CD4-positive, alpha-beta T cell treated with Interleukin-12 subunit alpha and Interleukin-12 subunit beta, for 1 hour (primary cell): ENCODE measurements at regions not wholly inside any gene's neighbourhood (a gene's known extent, or its start where the extent isn't known, plus 50 kb on each side); places are given as distances from the start of the nearest gene placed in this dataset.

Experiments used
- DNase-seq: peaks from one replicate; pipeline ENCODE4 v3.0.0-alpha.2; 2020

- DNase-seq: no peak
Observed at GRCh38 chr3:102087236-102087635, 237.9 kb downstream of the NFKBIZ start.

- DNase-seq: no peak
Observed at GRCh38 chr3:102089239-102089638, 239.9 kb downstream of the NFKBIZ start.

- DNase-seq: no peak
Observed at GRCh38 chr3:102089904-102090720, 240.8 kb downstream of the NFKBIZ start.

- no peak for DNase-seq
Observed at GRCh38 chr3:102090721-102091045, 241.4 kb downstream of the NFKBIZ start.

- no peak for DNase-seq
Observed at GRCh38 chr3:102091358-102091757, 242.0 kb downstream of the NFKBIZ start.

- no peak for DNase-seq
Observed at GRCh38 chr3:102092617-102093466, 243.5 kb downstream of the NFKBIZ start.

GRCh38 chr3:102094506-102094905 lies 245.2 kb downstream of the NFKBIZ start:
- no peak for DNase-seq

GRCh38 chr3:102095383-102095782 lies 246.1 kb downstream of the NFKBIZ start:
- DNase-seq: no peak

GRCh38 chr3:102096066-102096465 lies 246.8 kb downstream of the NFKBIZ start:
- DNase-seq: no peak

GRCh38 chr3:102098130-102098885 lies 249.0 kb downstream of the NFKBIZ start:
- DNase-seq: no peak

- DNase-seq: no peak
Observed at GRCh38 chr3:102099913-102100312, 250.6 kb downstream of the NFKBIZ start.

GRCh38 chr3:102102394-102102793 lies 253.1 kb downstream of the NFKBIZ start:
- DNase-seq: no peak

GRCh38 chr3:102104033-102104432 lies 254.7 kb downstream of the NFKBIZ start:
- DNase-seq: no peak

- DNase-seq: no peak
Observed at GRCh38 chr3:102105193-102105592, 255.9 kb downstream of the NFKBIZ start.

- peak; percentile 9 for DNase-seq
Observed at GRCh38 chr3:102106416-102107097, 257.2 kb downstream of the NFKBIZ start.

GRCh38 chr3:102112704-102113230 lies 263.5 kb downstream of the NFKBIZ start:
- no peak for DNase-seq

- no peak for DNase-seq
Observed at GRCh38 chr3:102113421-102114041, 264.2 kb downstream of the NFKBIZ start.

GRCh38 chr3:102114264-102114979 lies 265.1 kb downstream of the NFKBIZ start:
- peak; percentile 44 for DNase-seq

- DNase-seq: no peak
Observed at GRCh38 chr3:102122527-102122926, 273.2 kb downstream of the NFKBIZ start.

- no peak for DNase-seq
Observed at GRCh38 chr3:102123590-102124190, 274.4 kb downstream of the NFKBIZ start.

- DNase-seq: no peak
Observed at GRCh38 chr3:102124282-102124681, 275.0 kb downstream of the NFKBIZ start.
